OCI-LY7 (cell line): ENCODE measurements at regions not wholly inside any gene's neighbourhood (a gene's known extent, or its start where the extent isn't known, plus 50 kb on each side); places are given as distances from the start of the nearest gene placed in this dataset.

Experiments used
- BruUV-seq: library from RNA; stranded (reverse); fragments of 400-500 nt; replicated peaks from 2 replicates; lab custom pipeline; 2021; lab: Mats Ljungman, UMichigan
- CTCF ChIA-PET: fragments of 300-600 bp; sonication (Branson Sonifier 250); formaldehyde crosslinking; loops from one replicate; lab custom pipeline; 2022; ENCODE audit warnings: antibody characterized with exemption; ENCODE audit not compliant: unreplicated experiment; lab: Charles Lee
- POLR2A ChIA-PET: fragments of 300-600 bp; sonication (Branson Sonifier 250); formaldehyde crosslinking; loops from one replicate; lab custom pipeline; 2022; ENCODE audit warnings: antibody characterized with exemption; lab: Charles Lee
- DNase-seq: peaks from one replicate; pipeline ENCODE4 v3.0.0-alpha.2; 2015; ENCODE audit warnings: low spot score
- H2AFZ ChIP-seq: fragments of 200-600 bp; sonication (generic), shearing (Covaris generic); 2 replicates; pipeline ENCODE4 v1.6.1; 2014; ENCODE audit warnings: mild to moderate bottlenecking, antibody characterized with exemption, low read length, moderate library complexity
- H3K27ac ChIP-seq: fragments of 200-600 bp; sonication (generic); 2 replicates; pipeline ENCODE4 v1.5.1; 2014; ENCODE audit warnings: mixed run types, low read depth, mild to moderate bottlenecking, moderate library complexity, low read length, inconsistent platforms; ENCODE audit not compliant: poor library complexity, severe bottlenecking
- H3K36me3 ChIP-seq: fragments of 200-600 bp; sonication (generic); 2 replicates; pipeline ENCODE4 v1.6.1; 2014; ENCODE audit warnings: mild to moderate bottlenecking, antibody characterized with exemption, low read length, moderate library complexity, mixed read lengths; ENCODE audit not compliant: insufficient read depth
- H3K4me1 ChIP-seq: fragments of 200-600 bp; sonication (generic); 2 replicates; pipeline ENCODE4 v1.5.1; 2014; ENCODE audit warnings: mild to moderate bottlenecking, low read length; ENCODE audit not compliant: insufficient read depth, poor library complexity, severe bottlenecking
- H3K4me2 ChIP-seq: fragments of 200-600 bp; sonication (generic); 2 replicates; pipeline ENCODE4 v1.6.1; 2014; ENCODE audit warnings: mild to moderate bottlenecking, low read length
- H3K4me3 ChIP-seq: fragments of 200-600 bp; sonication (generic); 2 replicates; pipeline ENCODE4 v1.5.1; 2014; ENCODE audit warnings: mild to moderate bottlenecking, low read depth, low read length; ENCODE audit not compliant: poor library complexity, severe bottlenecking
- H3K79me2 ChIP-seq: fragments of 200-600 bp; sonication (generic); 2 replicates; pipeline ENCODE4 v1.6.1; 2016; ENCODE audit warnings: low read depth, mild to moderate bottlenecking, low read length, moderate library complexity, mixed read lengths; ENCODE audit not compliant: insufficient read depth
- H3K9me2 ChIP-seq: fragments of 200-600 bp; sonication (generic); 2 replicates; pipeline ENCODE4 v1.6.1; 2016; ENCODE audit warnings: mild to moderate bottlenecking, low read length, mixed read lengths; ENCODE audit not compliant: insufficient read depth
- H3K9me3 ChIP-seq: fragments of 200-600 bp; sonication (generic); 2 replicates; pipeline ENCODE4 v1.6.1; 2014; ENCODE audit warnings: mild to moderate bottlenecking, mixed run types, low read length, mixed read lengths
- H4K20me1 ChIP-seq: fragments of 200-600 bp; sonication (generic); 2 replicates; pipeline ENCODE4 v1.6.1; 2014; ENCODE audit warnings: mild to moderate bottlenecking, antibody characterized with exemption, low read length, moderate library complexity, mixed read lengths; ENCODE audit not compliant: insufficient read depth
- CTCF ChIP-seq: fragments of 200-600 bp; sonication (generic); conservative IDR thresholded peaks from 2 replicates; pipeline ENCODE4 v1.5.1; 2014; ENCODE audit warnings: mild to moderate bottlenecking, antibody characterized with exemption, low read length, moderate library complexity, mixed read lengths
- EZH2phosphoT487 ChIP-seq: fragments of 200-600 bp; sonication (generic); IDR thresholded peaks from 2 replicates; pipeline ENCODE4 v1.6.1; 2018; ENCODE audit warnings: low read depth, borderline replicate concordance, mild to moderate bottlenecking, mixed run types, antibody characterized with exemption, low read length, moderate library complexity, mixed read lengths
- intact Hi-C: fragments of 100-400 bp; cut with micrococcal nuclease; formaldehyde crosslinking; loops from one replicate; pipeline ENCODE4 v1.10.0; 2022; ENCODE audit not compliant: unreplicated experiment

GRCh38 chr3:145943952-145944351 is 217.0 kb downstream of the PLOD2 start:
- no peak overlapping the region for H2AFZ ChIP-seq
- TF ChIP-seq CTCF = no peak
- TF ChIP-seq EZH2phosphoT487 = no peak
- intact Hi-C loops = no loop called here
- H3K27ac ChIP-seq = no peak overlapping the region
- H3K79me2 ChIP-seq = no peaks in the 10 kb centered on the region
- no peak overlapping the region for H3K4me2 ChIP-seq
- CTCF ChIA-PET = no interaction called here
- no peaks in the 10 kb centered on the region for H3K4me1 ChIP-seq
- DNase-seq = no peak
- BruUV-seq = no TSS peak
- H4K20me1 ChIP-seq = no peaks in the 10 kb centered on the region
- H3K9me3 ChIP-seq = no peaks in the 10 kb centered on the region
- POLR2A ChIA-PET = no interaction called here
- H3K9me2 ChIP-seq = no peaks in the 10 kb centered on the region
- H3K4me3 ChIP-seq = no peak overlapping the region
- H3K36me3 ChIP-seq = no peaks in the 10 kb centered on the region

GRCh38 chr3:145951441-145951840 is 209.5 kb downstream of the PLOD2 start:
- CTCF ChIA-PET = no interaction called here
- BruUV-seq = no TSS peak
- DNase-seq = no peak
- H3K9me2 ChIP-seq = no peaks in the 10 kb centered on the region
- intact Hi-C loops = no loop called here
- no peak overlapping the region for H3K4me2 ChIP-seq
- no peaks in the 10 kb centered on the region for H3K79me2 ChIP-seq
- H4K20me1 ChIP-seq = no peaks in the 10 kb centered on the region
- POLR2A ChIA-PET = no interaction called here
- no peak for TF ChIP-seq EZH2phosphoT487
- no peak for TF ChIP-seq CTCF
- H3K36me3 ChIP-seq = no peaks in the 10 kb centered on the region
- no peak overlapping the region for H3K27ac ChIP-seq
- no peaks in the 10 kb centered on the region for H3K9me3 ChIP-seq
- no peaks in the 10 kb centered on the region for H3K4me1 ChIP-seq
- no peak overlapping the region for H2AFZ ChIP-seq
- H3K4me3 ChIP-seq = no peak overlapping the region

- Histone ChIP-seq H3K4me3 (no peak overlapping the region), H3K9me2 (no peaks in the 10 kb centered on the region), H3K4me1 (no peaks in the 10 kb centered on the region), H3K27ac (no peak overlapping the region), H3K4me2 (no peak overlapping the region), H3K36me3 (no peaks in the 10 kb centered on the region), H2AFZ (no peak overlapping the region), H3K9me3 (no peaks in the 10 kb centered on the region), H3K79me2 (no peaks in the 10 kb centered on the region), H4K20me1 (no peaks in the 10 kb centered on the region)
- TF ChIP-seq CTCF = no peak
- no peak for TF ChIP-seq EZH2phosphoT487
- intact Hi-C loops = no loop called here
- BruUV-seq = no TSS peak
- POLR2A ChIA-PET = no interaction called here
- CTCF ChIA-PET = no interaction called here
- DNase-seq = no peak
Observed at GRCh38 chr3:145952536-145952935, 208.4 kb downstream of the PLOD2 start.
